ENCODE measurements at regions not wholly inside any gene's neighbourhood (a gene's known extent, or its start where the extent isn't known, plus 50 kb on each side); places are given as distances from the start of the nearest gene placed in this dataset.
A peak's percentile ranks its signal among the peaks of the same experiment; 100 is the strongest.
"Not testable (repeated sequence)": the region's sequence is repeated elsewhere in the genome, so short reads cannot be mapped to it uniquely, and the experiment has no call there.

DNA sequence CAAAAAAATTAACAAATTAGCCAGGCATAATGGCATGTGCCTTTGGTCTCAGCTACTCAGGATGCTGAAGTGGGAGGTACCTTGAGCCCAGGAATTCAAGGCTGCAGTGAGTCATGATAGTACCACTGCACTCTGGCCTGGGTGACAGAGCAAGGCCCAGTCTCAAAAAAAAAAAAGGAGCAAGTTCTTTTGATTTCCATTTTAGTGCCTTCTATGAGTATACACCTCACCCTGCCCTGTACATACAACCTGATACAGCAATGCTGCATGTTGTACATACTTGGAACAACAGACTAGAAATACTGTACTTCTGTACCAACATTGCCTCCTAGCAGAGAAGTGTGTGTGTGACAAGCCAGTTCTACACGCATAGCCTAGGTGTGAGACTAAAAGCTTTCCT lies 97.3 kb upstream of the CARMIL1 start:
- peak; percentile 3 for DNase-seq (ENCODE audit: low spot score)

DNA sequence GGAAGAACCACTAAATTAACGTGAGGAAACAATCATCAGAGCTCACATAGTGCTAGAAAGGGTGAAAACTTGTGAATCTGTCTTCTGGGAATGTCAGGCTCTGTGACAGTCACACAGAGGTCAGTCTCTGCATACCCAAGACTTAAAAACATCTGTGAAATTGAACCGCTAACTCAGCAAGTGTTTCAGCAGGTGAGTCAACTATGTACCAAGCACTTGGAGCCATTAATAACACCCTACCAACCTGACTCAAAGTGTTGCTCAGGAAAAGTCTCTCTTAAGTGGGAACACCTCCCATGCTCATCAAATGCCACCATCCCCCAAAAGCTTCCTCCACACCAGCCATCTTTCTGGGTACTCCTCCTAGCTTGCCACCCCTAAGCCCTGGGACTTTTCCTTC lies 92.3 kb upstream of the CARMIL1 start:
- DNase-seq (ENCODE audit: low spot score): no peak

DNA sequence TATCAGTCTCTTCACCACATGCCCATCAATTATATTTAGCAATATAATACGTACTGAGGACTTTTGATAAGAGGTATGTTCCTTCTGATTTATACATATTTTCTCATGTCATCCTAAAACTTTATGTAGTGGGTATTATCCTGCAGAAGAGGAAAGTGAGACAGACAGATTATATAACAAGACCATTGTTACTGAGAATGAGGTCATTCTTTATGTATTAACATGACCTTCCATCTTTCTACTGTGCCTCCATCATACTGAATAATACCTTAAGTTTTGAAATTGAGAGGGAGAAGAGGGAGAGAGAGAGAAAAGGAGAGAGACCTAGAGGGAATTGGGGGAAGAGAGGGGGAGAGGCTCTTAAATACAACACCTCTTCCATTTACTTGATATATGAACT lies 90.9 kb upstream of the CARMIL1 start:
- no peak for DNase-seq (ENCODE audit: low spot score)

DNA sequence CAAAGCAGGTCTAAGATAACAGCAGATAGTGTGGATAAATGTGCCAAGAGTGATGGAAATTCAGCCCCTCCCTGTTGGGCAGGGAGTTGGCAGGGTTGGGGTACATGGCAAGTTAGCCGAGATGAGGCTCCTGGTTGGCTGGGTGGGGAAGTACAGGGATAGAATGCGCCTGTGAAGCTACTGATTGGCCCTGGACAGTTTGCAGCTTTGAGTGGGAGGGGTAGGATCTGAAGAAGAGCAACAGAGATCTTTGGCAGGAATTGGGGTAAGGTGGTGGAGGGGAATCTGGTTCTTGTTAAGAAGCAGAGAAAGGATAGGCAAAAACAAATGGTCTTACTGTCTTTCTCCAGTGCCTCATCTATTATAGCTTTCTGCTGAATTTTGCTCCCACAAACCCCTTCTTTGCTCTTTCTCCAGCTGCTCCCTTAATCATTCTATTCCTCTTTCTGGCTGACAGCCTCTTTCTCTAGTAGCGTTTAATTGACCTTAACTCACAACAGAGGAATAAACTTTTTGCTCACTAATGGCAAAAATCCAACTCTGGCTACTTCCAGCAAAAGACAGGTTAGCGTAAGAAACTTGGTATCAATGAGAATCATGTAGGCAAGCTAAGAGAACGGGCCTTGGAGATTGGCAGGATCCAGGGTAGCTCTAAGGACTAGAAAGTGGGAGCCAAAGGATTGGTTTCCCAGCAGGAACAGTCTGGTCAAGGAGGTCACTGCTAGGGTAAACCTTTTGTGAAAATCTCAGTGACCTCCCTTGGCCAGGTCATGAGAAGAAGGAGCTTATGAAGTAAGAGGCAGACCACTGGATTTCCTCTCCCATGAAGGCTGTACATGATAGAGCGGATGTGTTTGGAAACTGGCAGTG lies 86.3 kb upstream of the CARMIL1 start:
- no peak for DNase-seq (ENCODE audit: low spot score)

DNA sequence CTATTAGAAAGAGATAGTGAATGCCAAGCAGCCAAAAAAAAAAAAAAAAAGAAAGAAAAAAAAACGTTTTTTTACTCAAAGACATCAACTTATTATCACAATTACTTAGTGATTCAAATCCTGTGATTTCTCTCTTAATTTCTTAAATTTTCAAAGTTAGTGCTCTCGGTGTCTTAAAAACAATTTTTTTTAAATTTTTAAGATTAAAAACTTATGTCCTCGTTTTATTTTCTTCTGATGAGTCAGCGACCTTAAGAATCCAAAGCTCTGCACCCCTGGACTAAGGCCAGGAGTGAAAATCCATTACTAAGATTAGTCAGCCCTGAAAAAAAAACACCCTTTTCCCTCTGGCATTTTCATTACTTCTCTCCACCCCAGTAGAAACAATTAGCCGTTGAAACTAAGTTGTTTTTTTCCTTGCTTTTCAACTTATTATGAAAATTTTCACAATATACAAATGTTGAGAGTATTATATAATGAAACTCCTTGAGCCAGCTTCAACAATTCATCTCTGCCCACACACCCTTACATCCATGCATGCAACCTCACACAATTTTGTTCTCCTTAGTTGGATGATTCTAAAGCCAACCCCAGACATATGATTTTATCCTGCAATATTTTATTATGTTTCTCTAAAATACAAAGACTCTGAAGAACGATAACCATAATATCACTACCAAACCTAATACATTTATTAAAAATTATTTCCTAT lies 85.6 kb upstream of the CARMIL1 start:
- DNase-seq (ENCODE audit: low spot score): no peak

DNA sequence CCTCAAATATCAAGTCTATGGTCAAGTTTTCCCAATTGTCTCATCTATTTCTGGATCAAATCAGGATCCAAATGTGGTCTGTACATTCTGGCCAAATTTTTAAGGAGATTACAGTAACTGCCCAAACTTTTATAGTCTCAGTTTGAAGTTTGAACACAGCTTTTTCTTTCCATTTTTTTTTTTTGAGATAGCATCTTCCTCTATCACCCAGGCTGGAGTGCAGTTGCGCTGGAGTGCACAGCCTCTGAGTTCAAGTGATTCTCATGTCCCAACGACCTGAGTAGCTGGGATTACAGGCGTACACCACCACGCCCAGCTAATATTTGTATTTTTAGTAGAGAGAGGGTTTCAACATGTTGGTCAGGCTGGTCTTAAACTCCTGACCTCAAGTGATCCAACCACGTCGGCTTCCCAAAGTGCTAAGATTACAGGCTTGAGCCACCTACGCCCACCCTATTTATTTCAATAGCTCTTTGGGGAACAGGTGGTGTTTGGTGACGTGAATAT lies 84.9 kb upstream of the CARMIL1 start:
- no peak for DNase-seq (ENCODE audit: low spot score)

DNA sequence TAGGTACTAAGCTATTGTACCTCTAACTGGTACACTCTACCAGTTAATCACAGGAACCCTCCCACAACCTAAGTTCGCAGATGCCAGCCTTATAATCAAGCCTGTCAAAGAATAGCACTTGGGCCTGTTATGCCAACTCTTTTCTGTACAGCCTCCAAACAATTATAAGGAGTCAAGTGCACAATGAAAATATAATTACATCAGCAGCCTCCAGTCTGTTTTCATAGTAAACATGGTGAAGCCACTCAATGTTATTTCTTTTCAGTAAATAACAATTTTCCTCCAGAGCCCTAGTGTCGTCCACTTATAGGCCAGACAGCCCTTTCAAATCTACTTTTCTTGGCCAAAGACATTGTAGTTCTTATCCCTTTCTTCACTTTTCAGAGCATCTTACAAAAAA lies 82.7 kb upstream of the CARMIL1 start:
- no peak for DNase-seq (ENCODE audit: low spot score)

DNA sequence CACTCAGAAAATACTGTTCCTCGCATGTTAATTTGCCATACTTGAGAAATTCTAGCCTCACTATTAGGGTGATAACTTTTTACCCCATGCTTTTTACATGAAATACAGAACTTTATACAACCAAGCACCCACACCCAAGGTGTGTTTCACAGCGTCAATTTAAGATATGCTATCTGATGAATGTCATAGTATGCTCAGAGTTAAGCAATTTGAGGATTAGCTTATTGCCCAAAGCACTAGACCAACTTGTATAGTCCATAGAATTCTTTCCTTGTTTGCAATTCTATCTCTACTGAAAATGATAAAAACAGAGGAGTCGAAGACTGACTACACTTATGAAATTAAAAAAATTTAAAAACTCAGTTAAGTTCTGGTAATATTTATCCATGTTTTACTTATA lies 82.1 kb upstream of the CARMIL1 start:
- DNase-seq (ENCODE audit: low spot score): no peak

DNA sequence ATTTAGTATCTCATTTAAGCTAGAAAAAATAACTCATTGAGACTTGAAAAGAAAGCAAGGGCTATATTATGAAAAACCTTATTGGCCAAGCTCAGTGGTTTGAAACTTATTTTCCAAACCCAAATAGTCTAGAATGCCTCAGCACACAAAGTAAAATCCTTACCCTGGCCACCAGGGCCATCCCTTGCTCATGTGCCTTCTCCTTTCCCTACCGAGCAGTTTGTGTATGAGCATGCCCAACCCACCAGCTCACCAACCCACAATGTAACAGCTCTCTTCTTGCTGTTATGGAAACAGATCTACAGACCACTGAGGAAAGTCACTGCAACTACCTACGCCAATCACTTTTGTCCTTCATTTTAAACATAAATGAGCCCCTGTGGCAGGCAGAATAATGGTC lies 79.6 kb upstream of the CARMIL1 start:
- no peak for DNase-seq (ENCODE audit: low spot score)

DNA sequence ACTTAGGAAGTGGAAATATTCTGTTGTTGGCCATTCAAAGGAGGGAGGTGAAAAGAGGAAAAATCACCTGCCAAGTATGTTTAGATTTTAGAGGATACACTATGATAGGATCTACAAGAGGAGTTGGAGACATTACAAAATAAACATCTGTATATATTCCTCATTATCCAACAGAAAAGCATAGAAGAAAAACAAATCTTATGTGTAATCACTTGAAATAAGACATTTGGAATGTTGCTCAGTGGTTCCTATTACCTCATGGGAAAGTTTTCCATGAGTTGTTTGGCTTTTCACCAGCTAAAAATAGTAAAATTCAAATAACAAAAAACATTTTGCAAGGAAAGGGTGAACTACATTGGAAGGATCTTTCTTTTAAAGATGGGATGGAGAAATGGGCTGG lies 76.7 kb upstream of the CARMIL1 start:
- DNase-seq (ENCODE audit: low spot score): no peak

DNA sequence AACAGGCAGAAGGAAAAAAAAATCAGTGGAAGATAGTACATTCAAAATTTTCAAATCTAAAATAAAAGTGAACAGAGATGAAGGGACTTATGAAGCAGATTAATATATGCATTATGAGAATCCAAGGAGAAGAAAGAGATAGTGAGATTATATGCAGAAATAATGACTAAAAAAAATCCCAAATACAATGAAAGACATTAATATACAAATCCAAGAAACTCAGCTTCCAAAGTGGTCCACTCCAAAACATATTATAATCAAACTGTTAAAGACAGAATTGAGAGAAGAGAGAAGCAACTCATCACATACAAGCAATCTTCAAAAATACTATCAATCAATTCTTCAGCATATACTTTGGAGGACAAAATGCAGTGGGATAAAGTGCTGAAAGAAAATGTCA lies 73.5 kb upstream of the CARMIL1 start:
- no peak for DNase-seq (ENCODE audit: low spot score)

DNA sequence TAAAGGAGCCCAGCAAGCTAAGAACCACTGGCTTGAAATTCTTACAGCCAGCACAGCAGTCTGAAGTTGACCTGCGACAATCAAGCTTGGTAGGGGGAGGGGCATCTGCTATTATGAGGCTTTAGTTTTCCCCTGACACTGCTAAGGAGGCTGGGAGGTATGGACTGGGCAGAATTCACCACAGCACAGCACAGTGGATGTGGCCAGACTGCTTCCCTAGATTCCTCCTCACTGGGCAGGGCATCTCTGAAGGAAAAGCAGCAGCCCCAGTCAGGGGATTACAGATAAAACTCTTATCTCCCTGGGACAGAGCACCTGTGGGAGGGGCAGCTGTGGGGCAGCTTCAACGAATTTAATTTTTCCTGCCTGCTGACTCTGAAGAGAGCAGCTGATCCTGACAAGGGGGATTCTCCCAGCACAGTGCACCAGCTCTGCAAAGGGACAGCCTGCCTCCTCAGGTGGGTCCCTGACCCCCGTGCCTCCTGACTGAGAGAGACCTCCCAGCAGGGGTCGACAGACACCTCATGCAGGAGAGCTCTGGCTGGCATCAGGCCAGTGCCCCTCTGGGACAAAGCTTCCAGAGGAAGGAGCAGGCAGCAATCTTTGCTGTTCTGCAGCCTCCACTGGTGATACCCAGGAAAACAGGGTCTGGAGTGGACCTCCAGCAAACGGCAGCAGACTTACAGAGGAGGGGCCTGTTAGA lies 71.6 kb upstream of the CARMIL1 start:
- DNase-seq (ENCODE audit: low spot score): not testable (repeated sequence)

DNA sequence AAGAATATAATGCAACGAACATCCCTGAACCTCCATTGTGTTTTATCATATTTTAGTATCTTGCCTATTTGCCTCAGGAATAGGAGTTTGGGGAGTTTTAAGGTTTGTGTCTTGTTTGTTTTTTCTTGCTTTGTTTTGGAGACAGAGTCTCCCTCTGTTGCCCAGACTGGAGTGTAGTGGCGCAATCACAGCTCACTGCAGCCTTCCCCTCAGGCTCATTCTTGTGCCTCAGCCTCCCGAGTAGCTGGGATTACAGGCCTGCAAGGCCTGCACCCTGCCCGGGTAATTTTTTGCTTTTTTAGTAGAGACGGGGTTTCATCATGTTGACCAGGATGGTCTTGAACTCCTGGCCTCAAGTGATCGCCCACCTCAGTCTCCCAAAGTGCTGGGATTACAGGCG lies 63.3 kb upstream of the CARMIL1 start:
- no peak for DNase-seq (ENCODE audit: low spot score)

DNA sequence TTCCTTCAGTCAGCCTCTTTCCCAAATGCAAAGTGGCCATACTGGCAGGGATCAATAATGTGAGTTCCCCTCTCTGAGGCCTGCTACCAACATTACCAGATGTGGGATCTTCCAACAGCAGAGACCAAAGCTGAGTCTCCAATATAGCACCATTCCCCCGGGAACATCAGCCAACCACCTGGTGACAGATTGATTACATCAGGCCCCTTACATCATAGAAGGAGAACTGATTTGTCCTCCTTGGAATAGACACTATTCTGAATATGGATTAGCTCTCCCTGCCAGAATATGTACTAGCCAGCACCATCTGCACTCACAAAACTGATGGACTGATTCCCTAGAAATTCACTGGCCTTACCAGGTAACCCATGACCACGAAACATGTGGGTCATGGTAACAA lies 61.9 kb upstream of the CARMIL1 start:
- DNase-seq (ENCODE audit: low spot score): no peak

DNA sequence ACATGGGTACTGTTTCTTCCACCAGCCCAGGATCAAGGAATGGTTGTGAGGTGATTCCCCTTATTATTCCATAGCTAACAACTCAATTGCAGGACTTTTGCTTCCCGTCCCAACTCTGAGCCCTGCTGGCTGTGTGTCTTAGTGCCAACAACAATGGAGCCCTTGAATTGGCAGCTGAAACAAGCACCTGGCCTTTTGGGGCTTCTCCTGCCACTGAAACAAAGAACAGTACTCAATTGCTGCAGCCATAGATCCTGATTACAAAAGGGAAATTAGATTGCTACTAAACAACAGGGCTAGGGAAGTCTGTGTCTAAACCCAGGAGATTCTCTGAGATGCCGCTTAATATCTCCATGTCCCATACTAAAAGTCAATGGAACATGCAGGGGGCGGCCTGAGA lies 61.3 kb upstream of the CARMIL1 start:
- DNase-seq (ENCODE audit: low spot score): no peak

DNA sequence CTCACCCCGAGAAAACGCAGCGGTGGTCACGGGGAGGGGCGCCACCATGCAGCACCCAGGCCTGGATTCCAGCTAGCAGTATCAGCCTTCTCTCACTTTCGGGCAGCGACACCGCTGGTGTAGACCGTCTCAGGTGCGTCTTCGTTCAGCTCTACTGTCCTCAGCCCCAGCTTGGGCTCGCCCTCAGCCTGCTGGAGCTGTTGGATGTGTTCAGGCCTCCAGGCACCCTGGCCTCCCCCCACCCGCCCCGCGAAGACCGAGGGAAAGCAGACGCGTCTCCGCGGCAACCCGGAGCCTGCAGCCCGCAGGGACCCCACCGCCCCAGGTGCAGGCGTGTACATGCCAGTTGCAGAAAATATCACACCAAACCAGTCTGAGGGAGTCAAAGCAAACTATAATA lies 60.8 kb upstream of the CARMIL1 start:
- DNase-seq (ENCODE audit: low spot score): no peak

DNA sequence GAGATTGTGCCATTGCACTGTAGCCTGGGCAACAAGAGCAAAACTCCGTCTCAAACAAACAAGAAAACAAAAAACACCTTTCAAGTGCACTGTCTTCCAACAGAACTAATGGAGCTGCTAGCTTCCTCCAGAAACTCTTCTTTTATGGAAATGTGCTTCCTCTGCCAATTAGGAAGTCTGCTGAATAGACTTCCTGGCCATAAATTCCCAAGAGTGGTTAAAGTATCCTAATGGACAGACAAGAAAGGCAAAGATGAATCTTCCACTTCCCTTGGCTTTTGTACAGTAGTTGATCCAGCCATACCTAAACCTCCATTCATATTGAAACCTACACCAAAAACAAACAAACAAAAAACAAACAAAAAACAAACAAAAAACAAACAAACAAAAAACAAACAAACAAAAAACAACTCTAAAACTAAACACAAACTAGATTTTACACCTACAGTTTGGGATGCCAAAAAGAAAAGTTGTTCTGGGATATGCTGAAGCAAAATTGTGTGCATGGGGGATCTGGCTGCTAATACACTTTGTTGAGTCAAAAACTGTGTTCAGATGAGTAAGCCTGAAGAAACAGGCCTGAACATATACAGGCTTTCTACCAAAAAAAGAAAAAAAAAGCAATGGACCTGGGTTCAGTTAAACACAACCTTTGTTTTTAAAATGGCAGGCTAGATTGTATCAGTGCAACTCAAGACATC lies 59.8 kb upstream of the CARMIL1 start:
- no peak for DNase-seq (ENCODE audit: low spot score)

DNA sequence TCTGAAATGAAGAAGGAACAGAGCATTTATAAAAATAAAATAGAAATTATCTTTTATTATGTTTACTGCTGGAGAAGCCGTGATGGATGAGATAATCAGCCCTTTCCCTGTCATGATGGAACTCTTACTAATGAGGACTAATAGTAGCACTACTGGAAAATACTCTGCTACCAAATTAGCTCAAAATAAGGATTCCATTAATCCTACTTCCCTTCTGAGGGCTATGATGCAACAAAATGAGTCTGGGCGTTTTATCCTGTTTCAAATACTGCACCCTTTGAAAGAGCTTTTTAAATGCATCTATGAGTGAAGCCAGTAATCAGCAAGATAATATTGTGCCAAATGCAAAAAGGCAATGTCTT lies 59.3 kb upstream of the CARMIL1 start:
- DNase-seq (ENCODE audit: low spot score): no peak

DNA sequence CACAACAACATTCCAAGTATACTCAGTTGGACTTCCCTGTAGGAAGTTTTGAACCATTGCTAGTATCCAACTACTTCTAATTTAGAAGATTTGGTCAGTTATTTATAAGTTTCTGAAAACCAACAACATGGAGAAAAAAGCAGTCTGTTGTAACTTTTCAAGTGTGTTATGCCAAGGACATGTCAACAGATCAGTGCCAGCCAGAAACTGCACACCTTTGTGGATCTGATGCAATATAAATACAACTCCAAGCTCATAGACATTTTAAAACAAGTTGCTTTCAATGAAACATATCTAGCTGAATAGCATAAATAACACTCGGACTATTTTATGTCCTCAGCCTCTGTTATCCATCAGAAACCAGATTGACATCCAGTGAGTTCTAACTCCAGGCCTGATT lies 58.3 kb upstream of the CARMIL1 start:
- no peak for DNase-seq (ENCODE audit: low spot score)

DNA sequence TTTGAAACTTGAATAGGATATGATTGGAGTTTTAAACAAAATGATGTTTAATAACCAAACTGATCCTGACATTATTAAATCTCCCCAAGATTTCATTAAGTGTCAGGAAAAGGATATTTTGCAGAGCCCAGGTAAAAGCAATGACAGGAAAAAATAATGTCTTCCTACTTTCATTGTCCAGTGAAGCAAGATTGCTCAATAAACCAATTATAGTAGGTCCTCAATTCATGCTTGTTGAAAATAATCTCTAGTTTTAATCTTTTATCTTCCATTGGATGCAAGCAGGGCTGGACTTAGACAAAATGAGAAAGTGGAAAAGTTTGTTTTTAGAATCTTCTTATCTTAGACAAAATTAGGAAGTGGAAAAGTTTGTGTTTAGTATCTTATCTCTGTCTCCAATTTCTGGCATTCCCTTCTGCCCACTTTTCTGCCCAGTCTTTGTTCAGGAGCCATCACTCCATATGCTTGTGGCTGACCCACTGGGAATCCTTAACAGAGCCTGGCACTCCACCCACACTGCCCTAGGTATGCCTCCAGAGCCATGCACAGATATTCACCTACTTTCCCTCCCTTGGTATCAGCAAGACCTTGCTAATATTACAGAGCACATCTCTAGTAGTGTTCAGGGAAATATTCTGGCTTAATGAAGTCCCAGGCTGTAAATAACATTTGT lies 57.0 kb upstream of the CARMIL1 start:
- no peak for DNase-seq (ENCODE audit: low spot score)

DNA sequence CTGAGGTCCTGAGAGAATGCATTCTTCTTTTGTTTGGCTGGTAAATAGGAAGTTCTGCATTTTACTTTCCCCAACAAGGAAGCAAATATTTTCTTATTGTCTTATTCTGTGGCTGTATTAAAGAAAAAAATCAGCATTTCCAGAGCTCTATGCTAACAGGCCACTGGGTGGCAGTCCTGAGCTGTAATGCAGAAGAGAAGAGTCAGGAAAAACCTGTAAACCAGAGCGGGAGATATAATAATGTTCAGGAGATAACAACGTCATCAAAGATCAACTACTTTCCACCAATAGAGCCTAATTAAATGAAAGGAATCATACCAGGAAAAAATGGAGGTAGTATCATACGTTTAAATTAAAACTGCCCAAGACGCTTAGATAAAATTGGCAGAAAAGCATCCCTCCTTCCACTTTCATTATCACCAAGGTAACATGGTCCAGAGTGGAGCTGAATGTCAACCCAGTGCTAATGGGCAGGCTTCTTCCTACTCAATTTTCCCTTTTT lies 55.6 kb upstream of the CARMIL1 start:
- DNase-seq (ENCODE audit: low spot score): peak; percentile 43

DNA sequence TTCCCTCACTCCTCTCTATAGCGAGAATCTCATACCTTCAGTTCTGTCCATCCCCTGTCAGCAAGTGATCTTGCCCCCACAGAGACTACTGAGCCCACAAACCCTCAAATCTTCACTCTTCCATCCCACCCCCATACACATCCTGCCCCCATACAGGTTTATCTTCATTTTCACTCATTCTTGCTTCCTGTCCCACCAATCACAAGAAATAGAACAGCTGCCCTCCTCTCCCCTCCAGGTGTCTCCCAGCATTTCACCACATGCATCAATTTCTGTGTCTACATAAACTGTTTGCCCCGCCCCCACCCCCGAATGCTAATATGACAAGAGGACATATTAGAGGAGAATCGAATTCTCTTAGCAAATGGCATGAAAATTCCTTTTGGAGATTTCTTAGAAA lies 54.9 kb upstream of the CARMIL1 start:
- no peak for DNase-seq (ENCODE audit: low spot score)

Measured in SW480 (cell line).